Liver (tissue), 8 donors: ENCODE measurements at regions not wholly inside any gene's neighbourhood (a gene's known extent, or its start where the extent isn't known, plus 50 kb on each side); places are given as distances from the start of the nearest gene placed in this dataset.

Experiments used
- DNase-seq: peaks from one replicate; pipeline ENCODE4 v3.0.0-alpha.2; 2017; ENCODE audit warnings: low spot score
- H3K27ac ChIP-seq, 2 donors: one replicate each; pipeline ENCODE4 v1.7.0; 2013; ENCODE audit warnings: inconsistent platforms in 2 of 2, low read length in 2 of 2, control low read depth in 1 of 2, low read depth in 1 of 2, mild to moderate bottlenecking in 1 of 2
- H3K27me3 ChIP-seq, 4 donors: one replicate each; pipeline versions ENCODE4 v1.6.1 to v1.7.0; 2013; ENCODE audit warnings: low read length in 3 of 4, inconsistent platforms in 1 of 4, mild to moderate bottlenecking in 1 of 4, moderate library complexity in 1 of 4; ENCODE audit not compliant: control insufficient read depth in 4 of 4, insufficient read depth in 4 of 4
- H3K36me3 ChIP-seq, 4 donors: one replicate each; pipeline versions ENCODE4 v1.6.1 to v1.7.0; 2013; ENCODE audit warnings: low read length in 3 of 4, mild to moderate bottlenecking in 3 of 4, low read depth in 1 of 4, moderate library complexity in 1 of 4; ENCODE audit not compliant: control insufficient read depth in 4 of 4, insufficient read depth in 3 of 4
- H3K4me1 ChIP-seq, 4 donors: one replicate each; pipeline versions ENCODE4 v1.6.1 to v1.7.0; 2013; ENCODE audit warnings: low read length in 3 of 4, mild to moderate bottlenecking in 3 of 4, moderate library complexity in 1 of 4; ENCODE audit not compliant: control insufficient read depth in 4 of 4, insufficient read depth in 4 of 4
- H3K4me3 ChIP-seq, 3 donors: one replicate each; pipeline versions ENCODE4 v1.6.1 to v1.7.0; 2013; ENCODE audit warnings: low read length in 3 of 3, control low read depth in 1 of 3, low read depth in 1 of 3, mild to moderate bottlenecking in 1 of 3
- H3K9ac ChIP-seq, 2 donors: one replicate each; pipeline ENCODE4 v1.7.0; 2013; ENCODE audit warnings: low read length in 2 of 2, mild to moderate bottlenecking in 2 of 2, moderate library complexity in 2 of 2, control low read depth in 1 of 2, low read depth in 1 of 2
- H3K9me3 ChIP-seq, 4 donors: one replicate each; pipeline versions ENCODE4 v1.6.1 to v1.7.0; 2013; ENCODE audit warnings: low read length in 3 of 4; ENCODE audit not compliant: control insufficient read depth in 4 of 4
- EGR1 ChIP-seq, 2 donors: IDR thresholded peaks; 2 replicates each; pipeline ENCODE4 v1.6.1; 2016 to 2018; ENCODE audit warnings: antibody characterized with exemption in 2 of 2, low read depth in 2 of 2
- FOXA1 ChIP-seq: IDR thresholded peaks from 2 replicates; pipeline ENCODE4 v1.6.1; 2016; ENCODE audit warnings: antibody characterized with exemption
- FOXA2 ChIP-seq: IDR thresholded peaks from 2 replicates; pipeline ENCODE4 v1.6.1; 2016; ENCODE audit warnings: antibody characterized with exemption
- GABPA ChIP-seq, 2 donors: IDR thresholded peaks in 1 of 2; conservative IDR thresholded peaks in 1 of 2; 2 replicates each; pipeline ENCODE4 v1.6.1; 2016; ENCODE audit warnings: antibody characterized with exemption in 2 of 2, mild to moderate bottlenecking in 1 of 2, moderate library complexity in 1 of 2
- HNF4A ChIP-seq, 2 donors: conservative IDR thresholded peaks; 2 replicates each; pipeline ENCODE4 v1.6.1; 2016; ENCODE audit warnings: antibody characterized with exemption in 2 of 2, mild to moderate bottlenecking in 2 of 2
- HNF4G ChIP-seq: IDR thresholded peaks from 2 replicates; pipeline ENCODE4 v1.6.1; 2016; ENCODE audit warnings: antibody characterized with exemption
- JUND ChIP-seq, 2 donors: IDR thresholded peaks; 2 replicates each; pipeline ENCODE4 v1.6.1; 2016; ENCODE audit warnings: antibody characterized with exemption in 2 of 2
- NR2F2 ChIP-seq: IDR thresholded peaks from 2 replicates; pipeline ENCODE4 v1.6.1; 2016; ENCODE audit warnings: antibody characterized with exemption
- RAD21 ChIP-seq, 2 donors: IDR thresholded peaks; 2 replicates each; pipeline ENCODE4 v1.6.1; 2016; ENCODE audit warnings: antibody characterized with exemption in 2 of 2, mild to moderate bottlenecking in 2 of 2
- REST ChIP-seq: IDR thresholded peaks from 2 replicates; pipeline ENCODE4 v1.6.1; 2016; ENCODE audit warnings: antibody characterized with exemption, mild to moderate bottlenecking
- RXRA ChIP-seq, 2 donors: IDR thresholded peaks; 2 replicates each; pipeline ENCODE4 v1.6.1; 2017 to 2018; ENCODE audit warnings: antibody characterized with exemption in 2 of 2, mild to moderate bottlenecking in 1 of 2
- SP1 ChIP-seq: IDR thresholded peaks from 2 replicates; pipeline ENCODE4 v1.6.1; 2018; ENCODE audit warnings: antibody characterized with exemption, mild to moderate bottlenecking
- TAF1 ChIP-seq: conservative IDR thresholded peaks from 2 replicates; pipeline ENCODE4 v1.6.1; 2016; ENCODE audit warnings: antibody characterized with exemption, mild to moderate bottlenecking
- YY1 ChIP-seq: IDR thresholded peaks from 2 replicates; pipeline ENCODE4 v1.6.1; 2016; ENCODE audit warnings: antibody characterized with exemption, mild to moderate bottlenecking
- WGBS: extraction: QIAGEN DNeasy Blood & Tissue Kit; methylation state at CpG from one replicate; pipeline ENCODE4 v1.1.7; 2013; 5-methylcytosine and 5-hydroxymethylcytosine counted together
- TF ChIP-seq, protein P1 (sequence below): IDR thresholded peaks from 2 replicates; pipeline ENCODE4 v1.6.1; 2016; ENCODE audit warnings: antibody characterized with exemption
- TF ChIP-seq, protein P2 (sequence below): fragments of 150-350 bp; IDR thresholded peaks from 2 replicates; pipeline ENCODE4 v1.5.1; 2017; ENCODE audit warnings: improper control_type of control experiment, low read depth, low read length; ENCODE audit not compliant: missing input control
- TF ChIP-seq, protein P3 (sequence below): IDR thresholded peaks from 2 replicates; pipeline ENCODE4 v1.6.1; 2016; ENCODE audit warnings: antibody characterized with exemption
- TF ChIP-seq, protein P4 (sequence below): IDR thresholded peaks from 2 replicates; pipeline ENCODE4 v1.6.1; 2016; ENCODE audit warnings: antibody characterized with exemption
- donor health status: healthy.
- donor health status: healthy.
- donor health status: healthy.
- donor health status: healthy.
- donor health status: healthy.

- H3K9ac ChIP-seq: no peak overlapping the region
- no peak for DNase-seq
- peaks cover 0 to 7% (median under 1%) of the 10 kb centered on the region in 4 donors for H3K9me3 ChIP-seq
- H3K4me1 ChIP-seq: no peaks in the 10 kb centered on the region
- no peak overlapping the region for H3K27ac ChIP-seq
- H3K27me3 ChIP-seq: no peaks in the 10 kb centered on the region
- WGBS: 87% methylated on average over 2 of the region's 2 CpGs
- TF ChIP-seq, protein P1, sequence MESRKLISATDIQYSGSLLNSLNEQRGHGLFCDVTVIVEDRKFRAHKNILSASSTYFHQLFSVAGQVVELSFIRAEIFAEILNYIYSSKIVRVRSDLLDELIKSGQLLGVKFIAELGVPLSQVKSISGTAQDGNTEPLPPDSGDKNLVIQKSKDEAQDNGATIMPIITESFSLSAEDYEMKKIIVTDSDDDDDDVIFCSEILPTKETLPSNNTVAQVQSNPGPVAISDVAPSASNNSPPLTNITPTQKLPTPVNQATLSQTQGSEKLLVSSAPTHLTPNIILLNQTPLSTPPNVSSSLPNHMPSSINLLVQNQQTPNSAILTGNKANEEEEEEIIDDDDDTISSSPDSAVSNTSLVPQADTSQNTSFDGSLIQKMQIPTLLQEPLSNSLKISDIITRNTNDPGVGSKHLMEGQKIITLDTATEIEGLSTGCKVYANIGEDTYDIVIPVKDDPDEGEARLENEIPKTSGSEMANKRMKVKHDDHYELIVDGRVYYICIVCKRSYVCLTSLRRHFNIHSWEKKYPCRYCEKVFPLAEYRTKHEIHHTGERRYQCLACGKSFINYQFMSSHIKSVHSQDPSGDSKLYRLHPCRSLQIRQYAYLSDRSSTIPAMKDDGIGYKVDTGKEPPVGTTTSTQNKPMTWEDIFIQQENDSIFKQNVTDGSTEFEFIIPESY: no peak
- TF ChIP-seq JUND (IDR thresholded peaks at IDR 0.05): no peak
- TF ChIP-seq HNF4G: no peak
- no peak for TF ChIP-seq HNF4A (conservative IDR thresholded peaks at IDR 0.05)
- no peak for TF ChIP-seq FOXA1
- no peak for TF ChIP-seq GABPA (IDR thresholded peaks at IDR 0.05 in 1 of 2, conservative IDR thresholded peaks at IDR 0.05 in 1 of 2)
- TF ChIP-seq, protein P2, sequence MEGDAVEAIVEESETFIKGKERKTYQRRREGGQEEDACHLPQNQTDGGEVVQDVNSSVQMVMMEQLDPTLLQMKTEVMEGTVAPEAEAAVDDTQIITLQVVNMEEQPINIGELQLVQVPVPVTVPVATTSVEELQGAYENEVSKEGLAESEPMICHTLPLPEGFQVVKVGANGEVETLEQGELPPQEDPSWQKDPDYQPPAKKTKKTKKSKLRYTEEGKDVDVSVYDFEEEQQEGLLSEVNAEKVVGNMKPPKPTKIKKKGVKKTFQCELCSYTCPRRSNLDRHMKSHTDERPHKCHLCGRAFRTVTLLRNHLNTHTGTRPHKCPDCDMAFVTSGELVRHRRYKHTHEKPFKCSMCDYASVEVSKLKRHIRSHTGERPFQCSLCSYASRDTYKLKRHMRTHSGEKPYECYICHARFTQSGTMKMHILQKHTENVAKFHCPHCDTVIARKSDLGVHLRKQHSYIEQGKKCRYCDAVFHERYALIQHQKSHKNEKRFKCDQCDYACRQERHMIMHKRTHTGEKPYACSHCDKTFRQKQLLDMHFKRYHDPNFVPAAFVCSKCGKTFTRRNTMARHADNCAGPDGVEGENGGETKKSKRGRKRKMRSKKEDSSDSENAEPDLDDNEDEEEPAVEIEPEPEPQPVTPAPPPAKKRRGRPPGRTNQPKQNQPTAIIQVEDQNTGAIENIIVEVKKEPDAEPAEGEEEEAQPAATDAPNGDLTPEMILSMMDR: no peak
- TF ChIP-seq REST: no peak
- TF ChIP-seq RXRA (IDR thresholded peaks at IDR 0.05): no peak
- TF ChIP-seq SP1: no peak
- no peak for TF ChIP-seq TAF1
- TF ChIP-seq EGR1 (IDR thresholded peaks at IDR 0.05; ENCODE audit: low read depth in 2 of 2): no peak
- TF ChIP-seq, protein P3, sequence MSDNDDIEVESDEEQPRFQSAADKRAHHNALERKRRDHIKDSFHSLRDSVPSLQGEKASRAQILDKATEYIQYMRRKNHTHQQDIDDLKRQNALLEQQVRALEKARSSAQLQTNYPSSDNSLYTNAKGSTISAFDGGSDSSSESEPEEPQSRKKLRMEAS: no peak
- no peak for TF ChIP-seq FOXA2
- no peak for TF ChIP-seq NR2F2
- no peak for TF ChIP-seq RAD21 (IDR thresholded peaks at IDR 0.05)
- no peak for TF ChIP-seq YY1
- TF ChIP-seq, protein P4, sequence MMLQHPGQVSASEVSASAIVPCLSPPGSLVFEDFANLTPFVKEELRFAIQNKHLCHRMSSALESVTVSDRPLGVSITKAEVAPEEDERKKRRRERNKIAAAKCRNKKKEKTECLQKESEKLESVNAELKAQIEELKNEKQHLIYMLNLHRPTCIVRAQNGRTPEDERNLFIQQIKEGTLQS: no peak
- H3K4me3 ChIP-seq: no peak overlapping the region
- H3K36me3 ChIP-seq: no peaks in the 10 kb centered on the region
Measured at GRCh38 chr2:57402096-57402495, 644.5 kb upstream of the VRK2 start.
